ENCODE measurements at regions not wholly inside any gene's neighbourhood (a gene's known extent, or its start where the extent isn't known, plus 50 kb on each side); places are given as distances from the start of the nearest gene placed in this dataset.

DNA sequence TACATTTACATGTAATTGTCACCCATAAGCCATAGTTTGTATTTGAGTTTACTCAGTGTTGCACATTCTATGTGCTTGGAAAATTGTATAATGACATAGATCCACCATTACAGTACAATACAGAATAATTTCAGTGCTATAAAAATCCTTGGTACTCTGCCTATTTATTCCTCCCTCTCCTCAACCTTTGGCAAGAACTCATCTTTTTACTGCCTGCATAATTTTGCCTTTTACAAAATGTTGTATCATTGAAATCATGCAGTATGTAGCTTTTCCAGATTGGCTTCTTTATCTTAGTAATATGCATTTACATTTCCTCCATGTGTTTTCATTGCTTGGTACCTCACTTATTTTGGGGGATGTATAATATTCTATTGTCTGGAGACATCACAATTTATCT lies 786.9 kb upstream of the SEMA6D start:
- intact Hi-C loops (cut with DNase I; ENCODE audit: low total_unique reads) = no loop called here
- no peak overlapping the region for H3K4me3 ChIP-seq (ENCODE audit: low read depth, poor library complexity, severe bottlenecking)
- DNase-seq (ENCODE audit: low spot score in 2 of 2) = no peak
- no peak for TF ChIP-seq POLR2A (IDR thresholded peaks at IDR 0.05)
- TF ChIP-seq, protein P1, sequence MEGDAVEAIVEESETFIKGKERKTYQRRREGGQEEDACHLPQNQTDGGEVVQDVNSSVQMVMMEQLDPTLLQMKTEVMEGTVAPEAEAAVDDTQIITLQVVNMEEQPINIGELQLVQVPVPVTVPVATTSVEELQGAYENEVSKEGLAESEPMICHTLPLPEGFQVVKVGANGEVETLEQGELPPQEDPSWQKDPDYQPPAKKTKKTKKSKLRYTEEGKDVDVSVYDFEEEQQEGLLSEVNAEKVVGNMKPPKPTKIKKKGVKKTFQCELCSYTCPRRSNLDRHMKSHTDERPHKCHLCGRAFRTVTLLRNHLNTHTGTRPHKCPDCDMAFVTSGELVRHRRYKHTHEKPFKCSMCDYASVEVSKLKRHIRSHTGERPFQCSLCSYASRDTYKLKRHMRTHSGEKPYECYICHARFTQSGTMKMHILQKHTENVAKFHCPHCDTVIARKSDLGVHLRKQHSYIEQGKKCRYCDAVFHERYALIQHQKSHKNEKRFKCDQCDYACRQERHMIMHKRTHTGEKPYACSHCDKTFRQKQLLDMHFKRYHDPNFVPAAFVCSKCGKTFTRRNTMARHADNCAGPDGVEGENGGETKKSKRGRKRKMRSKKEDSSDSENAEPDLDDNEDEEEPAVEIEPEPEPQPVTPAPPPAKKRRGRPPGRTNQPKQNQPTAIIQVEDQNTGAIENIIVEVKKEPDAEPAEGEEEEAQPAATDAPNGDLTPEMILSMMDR (IDR thresholded peaks at IDR 0.05) = no peak

DNA sequence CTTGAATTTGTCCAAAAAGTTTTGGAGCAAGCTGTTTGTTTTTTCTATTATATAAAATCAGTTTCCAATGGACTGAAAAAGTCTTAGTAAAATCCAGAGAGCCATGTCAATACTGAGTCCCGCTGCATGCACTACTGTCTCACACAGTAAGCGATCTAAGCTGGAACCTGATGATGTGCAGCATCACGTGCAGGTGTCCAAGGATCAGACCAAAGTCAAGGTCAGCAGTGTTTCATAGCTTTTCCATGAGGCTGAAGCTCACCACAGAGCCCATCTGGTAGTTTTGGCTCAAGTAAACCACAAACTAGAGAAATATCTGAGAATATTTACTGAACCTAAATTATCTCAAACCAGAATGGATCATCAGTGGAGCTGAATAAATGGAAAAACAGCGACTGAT lies 784.0 kb upstream of the SEMA6D start:
- no peak for DNase-seq (ENCODE audit: low spot score in 2 of 2)
- intact Hi-C loops (cut with DNase I; ENCODE audit: low total_unique reads) = no loop called here
- TF ChIP-seq POLR2A (IDR thresholded peaks at IDR 0.05) = no peak
- TF ChIP-seq, protein P1 (IDR thresholded peaks at IDR 0.05) = no peak
- 89 to 90% methylated on average over 4 of the region's 4 CpGs for WGBS, 2 donors
- H3K4me3 ChIP-seq (ENCODE audit: low read depth, poor library complexity, severe bottlenecking) = no peak overlapping the region

DNA sequence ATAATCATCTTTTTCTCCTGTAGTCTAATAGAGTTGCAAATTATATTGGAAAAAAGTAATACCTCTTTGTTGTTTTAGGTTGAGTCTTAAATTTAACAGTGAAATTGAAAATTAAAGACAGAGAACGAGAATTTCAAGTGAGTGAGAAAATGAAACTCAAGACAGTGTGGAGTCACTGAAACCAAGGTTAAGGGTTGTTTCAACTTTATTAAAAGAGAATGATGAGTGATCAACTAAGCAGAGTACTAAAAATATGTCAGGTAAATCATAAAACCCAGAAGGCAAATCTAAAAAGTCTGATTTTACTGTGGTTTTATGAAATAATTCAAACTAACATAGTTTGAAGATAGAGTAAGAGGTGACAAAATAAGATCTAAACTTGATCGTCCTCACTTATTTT lies 782.5 kb upstream of the SEMA6D start:
- no peak overlapping the region for H3K4me3 ChIP-seq (ENCODE audit: low read depth, poor library complexity, severe bottlenecking)
- WGBS, 2 donors = 81 to 83% methylated on average over 2 of the region's 2 CpGs
- DNase-seq (ENCODE audit: low spot score in 2 of 2) = no peak
- no peak for TF ChIP-seq POLR2A (IDR thresholded peaks at IDR 0.05)
- TF ChIP-seq, protein P1 (IDR thresholded peaks at IDR 0.05) = no peak
- intact Hi-C loops (cut with DNase I; ENCODE audit: low total_unique reads) = no loop called here

DNA sequence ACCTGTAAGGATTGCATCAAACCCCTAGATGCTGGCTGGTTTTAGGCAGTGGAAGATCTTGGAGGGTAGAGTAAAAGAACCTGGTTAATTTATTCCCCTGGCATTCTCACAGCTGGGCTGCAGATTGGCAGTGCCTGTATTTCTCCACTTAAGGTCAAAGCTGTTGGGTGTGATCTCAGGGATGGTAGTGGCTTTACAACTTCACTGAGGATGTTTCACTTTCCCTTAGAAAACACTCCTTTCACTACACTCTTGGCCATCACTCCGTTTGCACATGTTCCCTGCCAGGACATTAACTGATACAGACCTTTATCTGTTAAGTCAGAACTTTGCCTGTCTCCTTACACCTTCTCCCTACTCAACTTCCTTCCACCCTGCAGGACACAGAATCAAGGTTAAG lies 779.1 kb upstream of the SEMA6D start:
- TF ChIP-seq POLR2A (IDR thresholded peaks at IDR 0.05) = no peak
- TF ChIP-seq, protein P1 (IDR thresholded peaks at IDR 0.05) = no peak
- intact Hi-C loops (cut with DNase I; ENCODE audit: low total_unique reads) = no loop called here
- no peak overlapping the region for H3K4me3 ChIP-seq (ENCODE audit: low read depth, poor library complexity, severe bottlenecking)
- DNase-seq (ENCODE audit: low spot score in 2 of 2) = no peak
- WGBS, 2 donors = 59% methylated on average over 1 of the region's 1 CpG

DNA sequence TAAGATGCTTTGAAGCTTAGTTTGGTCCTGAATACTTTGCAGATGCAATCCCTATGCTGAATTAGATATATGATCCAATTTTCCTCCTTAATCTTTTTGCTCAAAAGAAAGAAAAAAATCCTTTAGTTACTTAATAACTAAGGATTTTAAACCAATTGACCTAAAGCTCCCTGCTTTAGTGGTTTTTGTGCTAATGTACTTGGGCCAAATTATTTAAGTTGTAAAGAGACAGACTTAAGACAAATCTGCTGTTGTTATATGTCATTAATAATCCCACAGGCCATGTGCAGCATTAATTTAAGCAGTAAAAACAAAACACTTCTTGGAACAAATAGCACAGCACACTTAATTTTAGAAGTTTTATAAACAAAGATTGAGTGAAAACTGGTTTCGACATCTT lies 776.1 kb upstream of the SEMA6D start:
- DNase-seq (ENCODE audit: low spot score in 2 of 2) = no peak
- H3K4me3 ChIP-seq (ENCODE audit: low read depth, poor library complexity, severe bottlenecking) = no peak overlapping the region
- no peak for TF ChIP-seq POLR2A (IDR thresholded peaks at IDR 0.05)
- TF ChIP-seq, protein P1 (IDR thresholded peaks at IDR 0.05) = no peak
- intact Hi-C loops (cut with DNase I; ENCODE audit: low total_unique reads) = no loop called here
- 83 to 84% methylated on average over 1 of the region's 1 CpG for WGBS, 2 donors

DNA sequence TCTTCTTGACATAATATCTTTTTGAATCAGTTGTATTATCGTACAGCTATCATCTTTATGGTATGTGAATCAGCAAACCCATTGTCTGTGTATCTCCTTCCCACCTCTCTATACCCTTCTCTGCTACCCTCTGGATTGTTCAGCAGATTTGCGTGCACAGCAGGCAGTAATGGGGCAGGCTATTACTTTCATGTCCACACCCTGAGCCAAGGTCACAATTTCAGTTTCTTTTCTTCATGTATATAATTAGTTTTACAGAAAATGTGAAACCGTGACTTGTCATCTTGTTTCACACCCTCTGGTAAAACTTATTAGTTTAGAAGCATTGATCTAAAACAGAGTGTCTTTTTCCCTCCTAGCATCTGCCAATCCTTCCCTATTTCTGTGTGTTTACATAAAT lies 770.4 kb upstream of the SEMA6D start:
- DNase-seq (ENCODE audit: low spot score in 2 of 2) = no peak
- WGBS, 2 donors = 78 to 87% methylated on average over 3 of the region's 3 CpGs
- H3K4me3 ChIP-seq (ENCODE audit: low read depth, poor library complexity, severe bottlenecking) = no peak overlapping the region
- no peak for TF ChIP-seq POLR2A (IDR thresholded peaks at IDR 0.05)
- TF ChIP-seq, protein P1 (IDR thresholded peaks at IDR 0.05) = no peak
- intact Hi-C loops (cut with DNase I; ENCODE audit: low total_unique reads) = no loop called here

Data from lower leg skin (tissue), 4 donors.